T-helper 2 cell (primary cell): ENCODE measurements at regions not wholly inside any gene's neighbourhood (a gene's known extent, or its start where the extent isn't known, plus 50 kb on each side); places are given as distances from the start of the nearest gene placed in this dataset.
"Not testable (repeated sequence)": the region's sequence is repeated elsewhere in the genome, so short reads cannot be mapped to it uniquely, and the experiment has no call there.

Source experiments
- DNase-seq, 5 experiments: peaks; one replicate each; pipeline versions ENCODE4 v3.0.0 to v3.0.0-alpha.2; 2012 to 2022

DNA sequence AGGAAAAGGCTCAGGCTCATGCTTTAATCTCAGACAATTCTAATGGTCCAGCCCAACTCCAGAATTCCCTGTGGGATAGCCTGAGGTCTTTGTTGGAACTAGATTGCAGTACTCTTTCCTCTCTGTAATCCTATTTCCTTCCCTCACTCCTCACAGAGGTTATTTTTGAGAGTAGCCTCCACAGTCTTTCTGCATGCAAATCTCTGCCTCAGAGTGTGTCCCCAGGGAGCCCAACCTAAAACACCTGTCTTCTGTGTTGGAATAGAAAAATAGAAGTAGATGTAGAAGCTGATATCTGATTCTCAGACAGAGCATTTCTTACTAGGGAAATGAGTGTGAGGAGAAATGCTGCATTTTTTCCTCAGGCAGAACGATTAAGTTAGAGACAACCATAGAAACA is 915.5 kb upstream of the EPHA5 start:
- no peak for DNase-seq

GRCh38 chr4:66577922-66578321 is 907.6 kb upstream of the EPHA5 start:
- no peak for DNase-seq

DNA sequence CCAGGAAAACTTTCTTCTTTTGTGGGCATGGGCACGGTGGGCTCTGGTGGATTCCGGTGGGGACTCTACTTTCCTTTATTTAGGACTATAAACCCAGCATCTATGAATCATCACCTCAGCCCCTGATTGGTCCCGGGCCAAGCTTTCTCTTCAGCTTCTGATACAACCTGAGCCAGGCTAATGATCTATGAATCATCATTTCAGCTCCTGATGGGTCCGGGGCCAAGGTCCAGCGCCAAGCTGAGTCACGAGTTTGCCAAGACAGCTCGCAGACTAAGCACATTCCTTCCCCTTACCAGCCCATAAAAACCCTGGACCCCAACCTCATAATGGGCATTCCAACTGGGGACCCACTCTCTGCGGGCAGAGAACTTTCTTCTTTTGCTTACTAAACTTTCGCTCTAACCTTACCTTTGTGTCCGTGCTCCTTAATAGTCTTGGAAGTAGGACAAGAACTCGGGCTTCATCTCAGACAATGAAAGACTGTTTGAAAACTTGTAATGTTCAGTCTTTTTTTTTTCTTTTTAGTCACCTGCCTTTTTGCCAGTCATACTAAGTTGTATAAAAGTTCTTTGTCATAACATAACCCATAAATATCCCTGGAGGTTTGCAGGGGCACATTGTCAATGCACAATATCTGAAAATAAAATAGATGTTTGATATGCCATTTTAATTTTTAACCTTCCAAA is 904.9 kb upstream of the EPHA5 start:
- DNase-seq, result no peak

GRCh38 chr4:66574145-66574978 is 904.1 kb upstream of the EPHA5 start:
- no peak for DNase-seq

DNA sequence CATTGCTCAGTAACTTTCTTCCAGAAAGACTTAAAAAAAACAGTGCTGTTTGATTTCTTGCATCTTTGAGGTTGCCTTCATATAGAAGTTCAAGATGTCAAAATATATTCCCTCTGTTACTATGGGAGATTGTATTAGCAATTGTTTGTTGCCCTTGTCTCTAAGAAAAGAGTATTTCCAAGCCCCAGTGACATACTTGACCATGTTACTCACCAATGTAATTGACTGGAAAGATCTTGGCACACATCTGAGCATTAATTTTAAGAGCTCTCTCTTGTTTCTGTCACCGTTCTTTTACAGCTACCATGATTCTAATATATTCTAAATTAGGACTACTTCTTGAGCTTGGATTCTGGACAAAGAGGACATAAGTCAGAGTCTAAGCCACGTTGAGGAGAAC is 902.7 kb upstream of the EPHA5 start:
- no peak for DNase-seq

DNA sequence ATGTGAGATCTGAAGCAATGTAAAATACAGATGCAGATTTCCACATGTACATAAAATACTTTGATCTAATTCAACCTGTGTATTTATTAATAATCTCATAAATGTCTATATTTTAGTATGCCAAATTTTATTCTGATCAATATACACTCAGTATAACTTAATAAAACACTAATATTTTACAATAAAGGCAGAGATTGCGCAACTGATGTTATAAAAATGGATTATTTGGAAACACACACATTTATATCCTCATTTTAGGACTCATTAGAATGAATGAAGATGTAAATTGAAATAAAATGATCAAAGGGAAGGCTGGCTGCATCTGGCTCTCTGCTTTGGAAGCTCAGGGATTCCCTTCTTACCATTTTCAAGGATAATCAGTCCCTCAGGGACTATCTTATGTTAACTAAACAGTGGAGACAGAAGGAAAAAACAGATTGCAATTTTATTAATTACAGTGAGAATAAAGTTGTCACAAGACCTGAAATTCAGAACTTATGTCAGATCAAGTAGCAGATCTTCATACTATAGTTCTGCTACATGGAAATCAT is 900.9 kb upstream of the EPHA5 start:
- DNase-seq, result no peak

DNA sequence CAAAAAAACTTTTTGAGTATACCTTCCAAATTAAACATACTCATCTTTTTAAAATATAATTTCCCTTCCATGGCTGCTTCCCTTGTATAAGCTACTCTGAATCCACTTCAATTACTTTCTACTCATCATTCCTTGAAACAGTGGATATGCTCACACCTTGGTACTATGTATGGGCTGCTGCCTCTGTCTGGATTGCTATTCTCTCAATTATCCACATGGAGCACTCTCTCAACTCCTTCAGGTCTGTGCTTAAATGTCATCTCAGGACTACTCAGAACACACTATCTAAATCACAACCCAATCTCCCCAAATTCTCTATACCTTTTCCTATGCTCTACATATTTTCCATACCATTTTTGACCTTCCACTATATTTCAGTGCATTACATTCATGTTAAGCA is 898.9 kb upstream of the EPHA5 start:
- DNase-seq, result no peak

- DNase-seq, result no peak
Measured at GRCh38 chr4:66568431-66568830, 898.1 kb upstream of the EPHA5 start.

DNA sequence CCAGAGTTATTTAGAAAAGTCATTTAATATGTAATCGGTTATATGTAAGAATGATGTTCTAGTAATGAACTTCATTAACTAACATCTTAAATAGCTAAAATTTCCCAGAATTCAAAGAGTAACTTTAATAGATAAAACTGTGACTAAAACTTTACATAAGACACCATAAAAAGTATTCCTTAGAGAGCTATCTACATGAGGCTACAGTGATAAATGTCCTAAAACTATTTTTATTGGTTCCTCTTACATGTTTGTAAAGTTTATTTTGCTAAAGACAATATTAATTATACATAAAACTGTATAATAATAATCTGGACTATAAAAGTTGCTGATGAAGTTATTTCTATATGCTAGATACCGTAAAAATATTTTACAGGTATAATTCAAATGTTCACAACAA is 897.7 kb upstream of the EPHA5 start:
- DNase-seq, result no peak

DNA sequence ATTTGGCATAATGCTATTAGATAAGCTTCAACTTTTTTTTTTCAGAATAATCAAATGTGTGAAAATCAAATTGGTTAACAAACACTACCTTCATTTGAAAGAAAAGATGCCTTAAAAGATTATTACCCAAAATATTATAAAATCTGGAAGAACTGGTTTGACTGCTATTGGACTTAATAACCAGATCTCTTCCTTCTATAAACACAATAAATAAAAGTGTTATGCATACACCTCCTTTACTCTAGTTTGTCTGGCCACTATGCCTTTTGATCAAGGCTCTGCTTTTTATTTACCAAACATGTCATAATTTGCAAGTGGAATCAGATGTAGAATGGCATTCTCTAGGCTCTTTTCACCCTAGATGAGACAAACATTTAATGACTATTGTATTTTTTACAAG is 897.3 kb upstream of the EPHA5 start:
- no peak for DNase-seq

GRCh38 chr4:66565801-66566200 is 895.5 kb upstream of the EPHA5 start:
- no peak for DNase-seq

- no peak for DNase-seq
Measured at GRCh38 chr4:66564901-66565651, 894.8 kb upstream of the EPHA5 start.

GRCh38 chr4:66562276-66562806 is 892.1 kb upstream of the EPHA5 start:
- no peak for DNase-seq

- DNase-seq, result not testable (repeated sequence)
Measured at GRCh38 chr4:66561465-66562053, 891.3 kb upstream of the EPHA5 start.

DNA sequence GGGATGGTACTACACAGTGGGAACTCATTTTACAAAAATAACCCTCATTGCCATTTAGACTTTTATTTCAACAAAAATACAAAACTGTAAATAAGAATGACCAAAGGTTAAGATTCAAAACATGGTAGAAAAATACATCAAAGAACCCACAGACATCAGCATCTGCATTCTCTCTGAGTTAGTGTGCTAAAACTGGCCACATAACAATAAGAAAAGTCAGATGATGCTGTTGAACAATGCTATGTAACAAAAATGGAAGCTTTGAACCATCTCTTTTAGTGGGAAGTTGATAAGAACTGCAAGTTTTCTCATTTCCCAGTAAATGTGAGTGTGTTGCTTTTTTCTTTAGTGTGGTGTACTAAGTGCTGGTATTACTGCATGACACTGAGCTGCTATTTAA is 888.4 kb upstream of the EPHA5 start:
- no peak for DNase-seq

GRCh38 chr4:66556651-66557278 is 886.5 kb upstream of the EPHA5 start:
- DNase-seq, result no peak

GRCh38 chr4:66555301-66555700 is 885.0 kb upstream of the EPHA5 start:
- no peak for DNase-seq

GRCh38 chr4:66554826-66555225 is 884.5 kb upstream of the EPHA5 start:
- no peak for DNase-seq

DNA sequence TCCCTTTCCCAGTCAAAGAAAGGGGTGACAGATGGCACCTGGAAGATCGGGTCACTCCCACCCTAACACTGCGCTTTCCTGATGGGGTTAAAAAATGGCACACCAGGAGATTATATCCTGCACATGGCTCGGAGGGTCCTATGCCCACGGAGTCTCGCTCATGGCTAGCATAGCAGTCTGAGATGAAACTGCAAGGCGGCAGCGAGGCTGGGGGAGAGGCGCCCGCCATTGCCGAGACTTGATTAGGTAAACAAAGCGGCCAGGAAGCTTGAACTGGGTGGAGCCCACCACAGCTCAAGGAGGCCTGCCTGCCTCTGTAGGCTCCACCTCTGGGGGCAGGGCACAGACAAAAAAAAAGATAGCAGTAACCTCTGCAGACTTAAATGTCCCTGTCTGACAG is 875.0 kb upstream of the EPHA5 start:
- not testable (repeated sequence) for DNase-seq

- no peak for DNase-seq
Measured at GRCh38 chr4:66544281-66544680, 874.0 kb upstream of the EPHA5 start.

- DNase-seq, result no peak
Measured at GRCh38 chr4:66539745-66540144, 869.5 kb upstream of the EPHA5 start.

DNA sequence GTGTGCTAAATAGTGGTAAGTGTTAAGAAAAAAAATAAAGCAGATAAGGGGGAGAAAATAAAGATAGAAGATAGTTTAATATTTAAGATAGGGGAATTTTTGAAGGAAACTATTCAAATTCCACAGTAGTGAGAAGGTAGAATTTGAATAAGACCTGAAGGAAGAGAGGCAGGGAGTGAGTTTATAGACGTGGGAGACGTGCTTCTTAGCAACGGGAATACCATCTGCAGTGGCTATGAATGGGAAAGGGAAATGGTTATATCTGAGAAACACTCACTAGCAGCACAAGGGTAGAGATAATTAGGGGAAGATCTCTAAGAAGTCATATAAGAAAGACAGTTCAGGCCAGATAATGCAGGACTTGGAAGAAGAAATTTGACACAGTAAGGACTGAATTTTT is 854.5 kb upstream of the EPHA5 start:
- DNase-seq, result no peak
